VCaP (cell line): ENCODE measurements at regions not wholly inside any gene's neighbourhood (a gene's known extent, or its start where the extent isn't known, plus 50 kb on each side); places are given as distances from the start of the nearest gene placed in this dataset.

ENCODE experiments used
- H3K27ac ChIP-seq: fragments of 450-650 bp; 2 replicates; pipeline ENCODE4 v1.5.1; 2017
- TF ChIP-seq, protein P1 (sequence below): fragments of 450-650 bp; conservative IDR thresholded peaks from 2 replicates; pipeline ENCODE4 v1.5.1; 2017; ENCODE audit warnings: mild to moderate bottlenecking, moderate library complexity

DNA sequence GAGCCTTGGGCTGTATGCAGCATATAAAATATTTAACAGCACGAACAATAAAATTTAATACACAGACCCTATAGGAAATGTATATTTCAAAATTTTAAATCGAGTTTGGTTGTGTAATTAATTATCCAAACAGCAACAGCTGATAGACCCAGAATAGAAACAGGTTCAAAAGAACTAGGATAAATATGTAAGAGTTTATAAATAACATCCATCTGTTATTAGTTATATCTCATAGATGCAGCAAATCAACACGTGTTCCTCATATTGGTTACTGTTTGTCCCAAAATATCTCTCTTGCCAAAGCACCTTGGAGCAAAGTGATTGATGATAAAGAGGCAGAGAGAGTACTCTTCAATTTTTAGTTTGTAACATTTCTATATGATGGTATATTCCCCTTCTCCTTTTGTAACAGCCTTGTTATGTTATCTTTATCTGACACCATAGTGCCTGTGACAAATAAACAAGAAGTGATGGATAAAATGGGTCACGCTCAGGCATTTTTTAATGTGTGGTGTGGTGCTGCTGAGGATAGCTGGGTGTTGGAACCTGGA, 260.6 kb upstream of the NBEA start:
- TF ChIP-seq, protein P1, sequence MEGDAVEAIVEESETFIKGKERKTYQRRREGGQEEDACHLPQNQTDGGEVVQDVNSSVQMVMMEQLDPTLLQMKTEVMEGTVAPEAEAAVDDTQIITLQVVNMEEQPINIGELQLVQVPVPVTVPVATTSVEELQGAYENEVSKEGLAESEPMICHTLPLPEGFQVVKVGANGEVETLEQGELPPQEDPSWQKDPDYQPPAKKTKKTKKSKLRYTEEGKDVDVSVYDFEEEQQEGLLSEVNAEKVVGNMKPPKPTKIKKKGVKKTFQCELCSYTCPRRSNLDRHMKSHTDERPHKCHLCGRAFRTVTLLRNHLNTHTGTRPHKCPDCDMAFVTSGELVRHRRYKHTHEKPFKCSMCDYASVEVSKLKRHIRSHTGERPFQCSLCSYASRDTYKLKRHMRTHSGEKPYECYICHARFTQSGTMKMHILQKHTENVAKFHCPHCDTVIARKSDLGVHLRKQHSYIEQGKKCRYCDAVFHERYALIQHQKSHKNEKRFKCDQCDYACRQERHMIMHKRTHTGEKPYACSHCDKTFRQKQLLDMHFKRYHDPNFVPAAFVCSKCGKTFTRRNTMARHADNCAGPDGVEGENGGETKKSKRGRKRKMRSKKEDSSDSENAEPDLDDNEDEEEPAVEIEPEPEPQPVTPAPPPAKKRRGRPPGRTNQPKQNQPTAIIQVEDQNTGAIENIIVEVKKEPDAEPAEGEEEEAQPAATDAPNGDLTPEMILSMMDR, result no peak
- no peak overlapping the region for H3K27ac ChIP-seq

DNA sequence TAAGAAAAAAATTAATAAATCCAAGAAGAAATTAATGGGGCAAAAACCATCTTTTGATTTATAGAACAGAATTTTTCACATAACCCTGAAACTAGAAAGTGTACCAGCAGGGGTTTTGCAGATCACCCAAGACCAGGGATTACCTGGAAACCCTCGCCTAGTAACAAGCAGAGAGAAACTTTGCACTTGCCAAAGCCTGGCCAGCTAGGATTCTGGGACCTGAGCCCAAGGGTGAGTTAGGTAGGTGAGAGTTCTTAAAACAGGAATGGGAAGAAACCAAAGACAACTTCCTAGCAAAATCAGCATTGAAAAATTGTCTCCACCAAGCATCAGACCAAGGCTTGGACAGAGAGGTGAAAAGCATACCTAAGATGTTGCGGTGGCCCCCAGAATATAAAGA, 247.0 kb upstream of the NBEA start:
- TF ChIP-seq, protein P1, result no peak
- no peak overlapping the region for H3K27ac ChIP-seq

DNA sequence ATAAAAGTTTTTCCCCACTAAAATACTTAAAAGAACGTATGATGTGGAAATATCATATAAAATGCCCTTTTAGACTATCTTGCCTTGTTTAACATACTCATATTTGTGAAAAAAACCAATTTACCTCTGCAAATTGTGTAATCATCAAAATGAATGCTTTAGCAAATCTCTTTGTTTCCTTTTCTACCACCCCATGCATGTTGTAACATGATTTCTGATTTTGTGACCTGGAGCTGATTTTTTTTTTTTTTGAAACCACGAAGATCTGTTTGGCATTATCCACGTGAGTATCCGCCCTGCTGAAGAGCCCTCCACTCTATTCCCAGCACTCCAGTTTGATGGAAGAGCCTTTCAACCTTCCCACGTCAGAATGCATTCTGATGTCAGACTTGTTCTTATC, 245.8 kb upstream of the NBEA start:
- TF ChIP-seq, protein P1, result no peak
- no peak overlapping the region for H3K27ac ChIP-seq

DNA sequence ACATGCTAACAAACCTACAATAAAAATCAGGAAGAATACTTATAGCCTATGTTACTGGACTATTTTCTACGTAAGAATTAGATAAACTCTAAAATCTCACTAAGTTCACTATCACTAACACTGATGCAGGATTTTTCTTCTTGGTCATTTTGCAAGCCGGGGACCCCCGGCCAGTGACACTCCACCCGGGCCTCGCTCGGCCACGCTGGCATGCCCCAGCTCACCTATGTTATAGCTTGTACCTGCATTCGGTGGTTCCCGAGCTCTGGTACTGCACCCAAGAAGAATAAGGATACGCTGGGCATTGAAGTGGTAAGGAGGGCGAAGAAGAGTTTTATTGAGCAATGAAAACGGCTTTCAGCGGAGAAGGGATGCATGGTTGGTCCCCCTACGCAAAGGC, 245.3 kb upstream of the NBEA start:
- no peak overlapping the region for H3K27ac ChIP-seq
- TF ChIP-seq, protein P1, result no peak

DNA sequence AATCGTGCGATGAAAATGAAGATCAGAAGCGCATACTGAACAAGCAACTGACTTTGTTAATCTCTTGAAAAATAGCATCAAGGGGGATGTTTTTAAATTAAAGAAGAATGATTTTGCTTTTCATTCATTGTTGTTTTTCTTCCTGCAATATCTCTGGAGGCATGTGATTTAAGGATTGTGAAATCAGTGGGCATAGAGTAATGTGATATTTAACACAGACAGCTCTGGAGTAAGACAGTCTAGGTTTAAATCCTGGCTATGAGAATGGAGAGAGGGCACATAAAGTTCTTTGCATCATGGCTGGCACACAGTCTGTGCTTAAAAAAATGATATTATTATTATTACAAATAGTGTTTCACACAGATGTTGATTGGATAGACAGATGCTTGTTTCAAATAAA, 243.1 kb upstream of the NBEA start:
- TF ChIP-seq, protein P1, result no peak
- no peak overlapping the region for H3K27ac ChIP-seq

DNA sequence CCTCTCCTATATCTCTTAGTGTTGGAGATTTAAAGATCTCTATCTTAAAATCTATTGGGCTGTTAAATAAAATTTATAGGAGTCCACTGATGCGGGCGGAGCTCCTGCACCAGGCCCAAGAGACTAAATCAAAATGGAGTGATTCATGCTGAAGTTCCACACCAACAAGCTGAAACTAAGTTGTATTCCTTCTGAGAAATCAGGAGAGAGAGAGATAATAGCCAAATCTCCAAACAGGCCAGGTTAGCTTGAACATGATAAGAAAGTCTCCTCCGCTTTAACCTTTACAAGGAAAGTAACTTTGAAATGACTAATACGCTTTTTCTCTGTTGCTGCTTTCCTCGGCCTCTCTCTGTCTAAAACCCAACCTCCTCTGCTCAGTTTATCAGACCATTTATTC, 241.9 kb upstream of the NBEA start:
- TF ChIP-seq, protein P1, result no peak
- H3K27ac ChIP-seq, result no peak overlapping the region

DNA sequence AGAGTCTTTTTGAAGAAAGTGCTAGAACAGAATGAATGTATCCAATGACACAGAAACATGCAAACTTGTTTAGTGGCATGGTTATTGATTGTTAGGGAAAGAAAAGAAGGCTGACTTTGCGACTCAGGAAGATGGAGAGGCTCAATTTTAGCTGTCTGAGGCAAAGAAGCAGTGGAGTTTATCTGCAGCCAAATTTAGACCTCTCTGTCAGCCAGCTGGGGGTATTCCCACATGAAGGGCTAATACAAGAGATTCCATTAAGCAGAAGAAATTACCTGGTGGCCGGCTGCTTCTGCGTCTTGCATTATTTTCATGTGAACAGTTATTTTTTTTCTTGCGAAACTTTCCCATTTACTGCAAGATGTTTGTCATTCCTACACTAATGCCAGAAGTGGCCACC, 240.2 kb upstream of the NBEA start:
- TF ChIP-seq, protein P1, result no peak

More for the DNA sequence above, 240.2 kb upstream of the NBEA start:
- H3K27ac ChIP-seq, result no peak overlapping the region
